ENCODE measurements at regions not wholly inside any gene's neighbourhood (a gene's known extent, or its start where the extent isn't known, plus 50 kb on each side); places are given as distances from the start of the nearest gene placed in this dataset.
"Not testable (repeated sequence)": the region's sequence is repeated elsewhere in the genome, so short reads cannot be mapped to it uniquely, and the experiment has no call there.

GRCh38 chr4:189815404-189816192 lies 125.1 kb upstream of the FRG1 start:
- no peak for DNase-seq (ENCODE audit: low read depth in 3 of 3)

GRCh38 chr4:189822326-189822725 lies 118.3 kb upstream of the FRG1 start:
- no peak for DNase-seq (ENCODE audit: low read depth in 3 of 3)

DNA sequence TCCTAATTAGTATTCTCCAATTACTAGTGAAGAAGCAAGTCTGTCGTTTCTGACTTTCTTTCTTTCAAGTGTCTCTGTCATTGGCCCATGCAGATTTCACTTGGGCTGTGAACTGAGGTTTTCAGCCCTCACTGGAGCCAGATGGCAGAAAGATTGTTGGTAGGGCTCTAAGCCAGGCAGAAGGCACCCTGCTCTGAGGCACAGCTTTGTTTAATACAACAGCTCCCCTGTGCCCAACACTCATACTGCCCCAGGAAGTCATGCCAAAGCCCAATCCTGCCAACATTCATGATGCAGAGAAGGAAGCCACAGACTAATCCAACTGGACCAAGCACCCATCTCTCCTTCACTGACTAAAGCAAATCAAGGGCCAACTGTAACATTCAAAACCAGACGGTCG lies 117.1 kb upstream of the FRG1 start:
- no peak for DNase-seq (ENCODE audit: low read depth in 3 of 3)

DNA sequence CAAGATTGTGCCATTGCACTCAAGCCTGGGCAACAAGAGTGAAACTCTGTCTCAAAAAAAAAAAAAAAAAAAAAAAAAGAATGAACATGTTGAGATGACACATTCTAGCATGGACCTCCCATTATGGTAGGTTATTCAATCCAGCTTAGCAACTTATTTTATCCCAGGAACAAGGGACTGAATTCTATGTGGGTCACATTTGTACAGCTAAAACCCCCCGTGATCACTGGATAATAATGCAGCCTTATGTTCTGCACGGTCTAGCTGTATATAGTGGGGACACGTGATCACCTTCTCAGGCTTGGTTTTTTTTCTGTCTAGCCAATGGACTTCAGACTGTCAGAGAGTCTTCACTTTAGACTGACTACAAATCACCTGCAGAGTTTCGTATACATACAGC lies 115.2 kb upstream of the FRG1 start:
- no peak for DNase-seq (ENCODE audit: low read depth in 3 of 3)

GRCh38 chr4:189826657-189827056 lies 114.0 kb upstream of the FRG1 start:
- no peak for DNase-seq (ENCODE audit: low read depth in 3 of 3)

DNA sequence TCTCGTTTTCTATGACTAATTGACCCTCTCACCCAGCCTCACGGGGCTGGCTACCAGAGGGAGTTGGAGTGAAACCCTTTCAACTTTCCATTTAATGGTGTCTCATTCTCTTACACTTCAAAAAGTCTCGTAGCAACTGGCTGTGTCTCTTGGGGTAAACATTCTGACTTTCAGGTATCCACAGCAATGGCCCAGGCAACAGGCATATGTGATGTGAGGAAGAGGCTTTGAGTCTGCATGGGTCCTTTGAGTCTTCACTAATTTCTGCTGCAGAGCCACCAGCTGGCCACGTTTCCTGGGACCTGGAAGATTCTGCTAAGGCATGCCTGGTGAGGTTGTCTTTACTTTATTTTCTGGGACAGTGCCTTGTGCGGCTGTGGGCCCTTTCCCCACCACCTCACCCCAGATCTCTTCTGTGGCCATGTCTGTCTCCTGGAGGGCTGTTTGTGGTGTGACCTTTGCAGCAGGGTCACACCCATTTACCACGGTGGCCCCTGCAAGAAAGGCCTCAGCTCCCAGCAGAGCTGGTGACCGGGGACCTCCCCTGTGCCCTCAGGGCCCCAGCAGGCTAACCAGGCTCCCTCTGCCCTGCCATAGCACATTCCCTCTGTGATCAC lies 112.5 kb upstream of the FRG1 start:
- no peak for DNase-seq (ENCODE audit: low read depth in 3 of 3)

- no peak for DNase-seq (ENCODE audit: low read depth in 3 of 3)
Observed at GRCh38 chr4:189832528-189832927, 108.1 kb upstream of the FRG1 start.

- DNase-seq (ENCODE audit: low read depth in 3 of 3) = no peak
Observed at GRCh38 chr4:189834616-189835015, 106.1 kb upstream of the FRG1 start.

DNA sequence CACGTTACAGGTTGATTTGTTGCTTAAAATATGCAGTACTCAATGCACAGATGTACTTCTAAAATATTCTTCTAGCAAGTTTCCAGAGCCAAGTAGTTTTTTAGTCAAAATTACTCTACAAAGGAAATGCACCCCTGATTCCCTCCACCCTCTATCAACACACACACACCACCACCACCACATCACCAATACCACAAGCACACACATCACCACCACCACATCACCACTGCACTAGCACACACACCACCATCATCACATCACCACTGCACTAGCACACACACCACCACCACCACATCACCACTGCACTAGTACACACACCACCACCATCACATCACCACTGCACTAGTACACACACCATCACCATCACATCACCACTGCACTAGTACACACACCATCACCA lies 105.2 kb upstream of the FRG1 start:
- DNase-seq (ENCODE audit: low read depth in 3 of 3) = no peak

- no peak for DNase-seq (ENCODE audit: low read depth in 3 of 3)
Observed at GRCh38 chr4:189837471-189837870, 103.2 kb upstream of the FRG1 start.

DNA sequence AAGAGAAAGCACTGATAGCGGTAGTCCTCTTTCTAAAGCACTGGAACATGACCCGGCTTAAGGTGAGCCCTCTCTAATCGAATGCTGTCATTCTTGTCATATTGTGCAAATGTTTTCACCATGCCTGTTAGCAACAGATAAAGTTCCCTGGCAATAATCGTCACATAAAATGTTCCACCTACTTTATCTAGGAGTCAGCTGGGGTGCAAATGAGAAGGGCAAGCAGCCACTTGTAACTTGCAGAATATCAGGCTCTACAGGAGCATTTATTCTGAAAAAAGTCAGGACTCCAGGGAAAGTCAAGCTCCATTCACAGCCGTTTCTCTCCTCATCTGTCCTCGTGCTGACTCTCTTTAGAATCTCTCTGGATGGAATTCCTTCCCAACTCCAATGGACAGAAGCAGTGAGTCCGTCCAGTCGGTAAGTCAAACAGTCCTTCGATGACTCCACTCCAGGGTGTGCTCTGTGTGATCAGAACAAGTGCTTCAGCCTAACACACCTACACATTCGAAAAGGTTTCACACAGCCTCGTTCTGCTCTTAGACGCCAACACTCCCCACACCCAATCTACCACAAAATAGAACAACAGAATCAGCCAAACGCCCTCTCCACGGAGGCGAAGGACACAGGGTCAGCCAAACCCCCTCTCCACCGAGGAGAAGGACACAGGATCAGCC lies 101.7 kb upstream of the FRG1 start:
- no peak for DNase-seq (ENCODE audit: low read depth in 3 of 3)

GRCh38 chr4:189840356-189840755 lies 100.3 kb upstream of the FRG1 start:
- DNase-seq (ENCODE audit: low read depth in 3 of 3) = no peak

GRCh38 chr4:189843413-189844009 lies 97.2 kb upstream of the FRG1 start:
- no peak for DNase-seq (ENCODE audit: low read depth in 3 of 3)

- no peak for DNase-seq (ENCODE audit: low read depth in 3 of 3)
Observed at GRCh38 chr4:189845145-189845846, 95.4 kb upstream of the FRG1 start.

- DNase-seq (ENCODE audit: low read depth in 3 of 3) = not testable (repeated sequence)
Observed at GRCh38 chr4:189846094-189846493, 94.6 kb upstream of the FRG1 start.

DNA sequence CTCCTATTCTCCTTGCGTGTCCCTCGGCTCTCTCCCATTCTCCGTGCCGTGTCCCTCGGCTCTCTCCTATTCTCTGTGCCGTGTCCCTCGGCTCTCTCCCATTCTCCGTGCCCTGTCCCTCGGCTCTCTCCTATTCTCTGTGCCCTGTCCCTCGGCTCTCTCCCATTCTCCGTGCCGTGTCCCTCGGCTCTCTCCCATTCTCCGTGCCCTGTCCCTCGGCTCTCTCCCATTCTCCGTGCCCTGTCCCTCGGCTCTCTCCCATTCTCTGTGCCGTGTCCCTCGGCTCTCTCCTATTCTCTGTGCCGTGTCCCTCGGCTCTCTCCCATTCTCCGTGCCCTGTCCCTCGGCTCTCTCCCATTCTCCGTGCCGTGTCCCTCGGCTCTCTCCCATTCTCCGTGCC lies 94.1 kb upstream of the FRG1 start:
- not testable (repeated sequence) for DNase-seq (ENCODE audit: low read depth in 3 of 3)

DNA sequence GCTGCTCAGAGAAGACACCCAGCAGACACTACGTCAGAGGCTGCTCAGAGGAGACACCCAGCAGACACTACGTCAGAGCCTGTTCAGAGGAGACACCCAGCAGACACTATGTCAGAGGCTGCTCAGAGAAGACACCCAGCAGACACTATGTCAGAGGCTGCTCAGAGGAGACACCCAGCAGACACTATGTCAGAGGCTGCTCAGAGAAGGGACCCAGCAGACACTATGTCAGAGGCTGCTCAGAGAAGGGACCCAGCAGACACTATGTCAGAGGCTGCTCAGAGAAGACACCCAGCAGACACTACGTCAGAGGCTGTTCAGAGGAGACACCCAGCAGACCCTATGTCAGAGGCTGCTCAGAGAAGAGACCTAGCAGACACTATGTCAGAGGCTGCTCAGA lies 92.0 kb upstream of the FRG1 start:
- DNase-seq (ENCODE audit: low read depth in 3 of 3) = not testable (repeated sequence)

- DNase-seq (ENCODE audit: low read depth in 3 of 3) = no peak
Observed at GRCh38 chr4:189850239-189850856, 90.3 kb upstream of the FRG1 start.

- no peak for DNase-seq (ENCODE audit: low read depth in 3 of 3)
Observed at GRCh38 chr4:189858435-189858834, 82.2 kb upstream of the FRG1 start.

DNA sequence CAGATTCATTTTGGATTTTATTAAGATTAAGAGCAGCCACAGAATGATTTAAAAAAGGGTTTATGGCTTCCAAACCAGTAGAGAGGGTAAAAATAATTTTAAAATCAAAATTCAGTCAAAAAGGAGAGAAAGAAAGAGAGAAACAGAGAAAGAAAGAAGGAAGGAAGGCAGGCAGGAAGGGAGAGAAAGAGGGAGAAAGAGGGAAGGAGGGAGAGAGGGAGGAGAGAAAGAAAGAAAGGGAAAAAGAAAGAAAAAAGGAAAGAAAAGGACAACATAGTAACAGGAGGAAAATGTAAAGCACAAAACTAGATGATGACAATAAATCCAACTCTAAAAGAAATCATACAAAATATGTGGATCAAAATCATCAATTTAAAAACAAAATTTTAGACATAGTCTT lies 79.6 kb upstream of the FRG1 start:
- no peak for DNase-seq (ENCODE audit: low read depth in 3 of 3)

GRCh38 chr4:189869236-189869635 lies 71.4 kb upstream of the FRG1 start:
- no peak for DNase-seq (ENCODE audit: low read depth in 3 of 3)

Measured in stimulated activated CD4-positive, alpha-beta T cell treated with anti-CD3 and anti-CD28 coated beads, TNF-alpha, amount 100 ng/mL, for 48 hours (primary cell).